Tibial nerve (tissue), 4 donors: ENCODE measurements at regions not wholly inside any gene's neighbourhood (a gene's known extent, or its start where the extent isn't known, plus 50 kb on each side); places are given as distances from the start of the nearest gene placed in this dataset.

ENCODE experiments used
- DNase-seq, 2 donors: peaks; one replicate each; pipeline ENCODE4 v3.0.0-alpha.2; 2019; ENCODE audit warnings: low spot score in 2 of 2
- H3K27ac ChIP-seq, 4 donors: fragments of 200-600 bp; sonication (generic) in 3 of 4; one replicate each; pipeline ENCODE4 v1.5.1; 2017 to 2019; ENCODE audit warnings: mild to moderate bottlenecking in 1 of 4
- H3K27me3 ChIP-seq, 2 donors: fragments of 200-600 bp; sonication (generic) in 1 of 2; one replicate each; pipeline versions ENCODE4 v1.5.1 to v1.6.0; 2017 to 2019
- H3K36me3 ChIP-seq, 3 donors: fragments of 200-600 bp; sonication (generic); one replicate each; pipeline ENCODE4 v1.5.1; 2018 to 2019
- H3K4me1 ChIP-seq, 4 donors: fragments of 200-600 bp; sonication (generic) in 3 of 4; one replicate each; pipeline ENCODE4 v1.5.1; 2017 to 2019
- H3K4me3 ChIP-seq, 4 donors: fragments of 200-600 bp; sonication (generic) in 3 of 4; one replicate each; pipeline ENCODE4 v1.5.1; 2017 to 2019; ENCODE audit warnings: mild to moderate bottlenecking in 1 of 4, moderate library complexity in 1 of 4
- H3K9me3 ChIP-seq, 4 donors: fragments of 200-600 bp; sonication (generic) in 3 of 4; one replicate each; pipeline ENCODE4 v1.5.1; 2017 to 2019
- CTCF ChIP-seq, 5 experiments: fragments of 200-600 bp in 3 of 5; fragments of 450-650 bp in 2 of 5; sonication (generic) in 3 of 5; IDR thresholded peaks; one replicate each; pipeline ENCODE4 v1.5.1; 2016 to 2019; ENCODE audit warnings: antibody characterized with exemption in 5 of 5, mild to moderate bottlenecking in 3 of 5, moderate library complexity in 2 of 5
- EP300 ChIP-seq, 2 donors: sonication (generic); formaldehyde crosslinking; IDR thresholded peaks; one replicate each; pipeline ENCODE4 v1.6.1; 2017; ENCODE audit warnings: antibody characterized with exemption in 2 of 2, mild to moderate bottlenecking in 1 of 2
- POLR2A ChIP-seq, 2 donors: fragments of 450-650 bp; IDR thresholded peaks; one replicate each; pipeline ENCODE4 v1.6.1; 2017; ENCODE audit warnings: antibody characterized with exemption in 2 of 2, mild to moderate bottlenecking in 2 of 2, moderate library complexity in 2 of 2
- WGBS, 2 donors: methylation state at CpG; one replicate each; pipeline ENCODE4 v1.1.5; 2018; 5-methylcytosine and 5-hydroxymethylcytosine counted together

GRCh38 chrX:3191796-3192195 is 150.5 kb downstream of the ARSF start:
- WGBS, 2 donors, result 26 to 53% methylated on average over 5 of the region's 5 CpGs
- no peaks in the 10 kb centered on the region for H3K4me1 ChIP-seq

GRCh38 chrX:3191201-3191600 is 149.9 kb downstream of the ARSF start:
- 28 to 51% methylated on average over 3 of the region's 3 CpGs for WGBS, 2 donors
- Histone ChIP-seq H3K36me3 (no peaks in the 10 kb centered on the region), H3K9me3 (no peaks in the 10 kb centered on the region), H3K27me3 (no peaks in the 10 kb centered on the region), H3K4me1 (no peaks in the 10 kb centered on the region), H3K27ac (no peak overlapping the region), H3K4me3 (no peak overlapping the region)
- TF ChIP-seq EP300 (IDR thresholded peaks at IDR 0.05) (no peak), CTCF (IDR thresholded peaks at IDR 0.05) (no peak), POLR2A (IDR thresholded peaks at IDR 0.05) (no peak)
- DNase-seq, result no peak

More at GRCh38 chrX:3191796-3192195, 150.5 kb downstream of the ARSF start:
- Histone ChIP-seq H3K9me3 (no peaks in the 10 kb centered on the region), H3K27ac (no peak overlapping the region), H3K27me3 (no peaks in the 10 kb centered on the region), H3K36me3 (no peaks in the 10 kb centered on the region), H3K4me3 (no peak overlapping the region)
- TF ChIP-seq POLR2A (IDR thresholded peaks at IDR 0.05), result no peak
- TF ChIP-seq EP300 (IDR thresholded peaks at IDR 0.05), result no peak
- TF ChIP-seq CTCF (IDR thresholded peaks at IDR 0.05), result no peak
- DNase-seq, result no peak

GRCh38 chrX:3184176-3184930 is 143.1 kb downstream of the ARSF start:
- DNase-seq, result peak in 1 of 2 donors; percentile 8
- H3K27ac ChIP-seq, result peak overlapping the region in 2 of 4 donors; percentile 46 to 61

GRCh38 chrX:3181846-3182245 is 140.6 kb downstream of the ARSF start:
- no peaks in the 10 kb centered on the region for H3K36me3 ChIP-seq
- no peak for TF ChIP-seq CTCF (IDR thresholded peaks at IDR 0.05)
- TF ChIP-seq POLR2A (IDR thresholded peaks at IDR 0.05), result no peak
- no peak for TF ChIP-seq EP300 (IDR thresholded peaks at IDR 0.05)
- 60 to 68% methylated on average over 1 of the region's 1 CpG for WGBS, 2 donors
- H3K27ac ChIP-seq, result no peak overlapping the region
- DNase-seq, result no peak
- no peak overlapping the region for H3K4me3 ChIP-seq
- H3K4me1 ChIP-seq, result no peaks in the 10 kb centered on the region
- no peaks in the 10 kb centered on the region for H3K9me3 ChIP-seq
- no peaks in the 10 kb centered on the region for H3K27me3 ChIP-seq

More at GRCh38 chrX:3184176-3184930, 143.1 kb downstream of the ARSF start:
- no peaks in the 10 kb centered on the region for H3K27me3 ChIP-seq
- H3K36me3 ChIP-seq, result no peaks in the 10 kb centered on the region
- no peak overlapping the region for H3K4me3 ChIP-seq
- no peaks in the 10 kb centered on the region for H3K4me1 ChIP-seq
- H3K9me3 ChIP-seq, result no peaks in the 10 kb centered on the region
- TF ChIP-seq EP300 (IDR thresholded peaks at IDR 0.05) (peak in 1 of 2 donors; percentile 35), CTCF (IDR thresholded peaks at IDR 0.05) (no peak)
- 41 to 51% methylated on average over 5 of the region's 5 CpGs for WGBS, 2 donors

- Histone ChIP-seq H3K36me3 (no peaks in the 10 kb centered on the region), H3K4me1 (no peaks in the 10 kb centered on the region), H3K4me3 (no peak overlapping the region), H3K27me3 (no peaks in the 10 kb centered on the region), H3K27ac (no peak overlapping the region), H3K9me3 (no peaks in the 10 kb centered on the region)
- DNase-seq, result no peak
- WGBS, 2 donors, result 90 to 91% methylated on average over 2 of the region's 2 CpGs
- TF ChIP-seq POLR2A (IDR thresholded peaks at IDR 0.05) (no peak), EP300 (IDR thresholded peaks at IDR 0.05) (no peak), CTCF (IDR thresholded peaks at IDR 0.05) (no peak)
Observed at GRCh38 chrX:3178329-3178728, 137.1 kb downstream of the ARSF start.
